ENCODE measurements at regions not wholly inside any gene's neighbourhood (a gene's known extent, or its start where the extent isn't known, plus 50 kb on each side); places are given as distances from the start of the nearest gene placed in this dataset.

DNA sequence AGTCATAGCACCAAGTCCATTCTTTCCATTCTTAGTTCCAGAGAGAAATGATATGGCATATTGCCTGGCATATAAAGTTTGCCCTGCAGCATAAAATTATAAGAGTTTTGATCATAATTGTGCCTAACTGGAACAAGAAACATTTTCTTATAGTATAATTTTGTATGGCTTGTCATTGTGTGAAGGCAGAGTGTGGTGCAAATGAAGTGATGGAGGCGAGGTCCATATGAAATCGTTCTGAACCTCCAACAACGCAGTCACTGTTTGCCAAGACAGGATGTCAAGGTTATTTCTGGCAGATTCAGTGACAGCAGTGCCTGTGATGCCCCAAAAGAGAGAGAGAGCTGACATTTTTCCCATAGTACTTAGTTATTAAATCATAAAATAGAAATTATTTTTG lies 584.0 kb downstream of the ADGRL2 start:
- no peaks in the 10 kb centered on the region for H3K27me3 ChIP-seq (ENCODE audit: insufficient read depth, poor library complexity, severe bottlenecking)
- no peak overlapping the region for H3K4me3 ChIP-seq (ENCODE audit: severe bottlenecking)
- H3K36me3 ChIP-seq (ENCODE audit: low read depth) = no peaks in the 10 kb centered on the region
- ATAC-seq (ENCODE audit: low read depth) = no peak
- H3K27ac ChIP-seq (ENCODE audit: poor library complexity, severe bottlenecking) = no peak overlapping the region
- TF ChIP-seq, protein P1, sequence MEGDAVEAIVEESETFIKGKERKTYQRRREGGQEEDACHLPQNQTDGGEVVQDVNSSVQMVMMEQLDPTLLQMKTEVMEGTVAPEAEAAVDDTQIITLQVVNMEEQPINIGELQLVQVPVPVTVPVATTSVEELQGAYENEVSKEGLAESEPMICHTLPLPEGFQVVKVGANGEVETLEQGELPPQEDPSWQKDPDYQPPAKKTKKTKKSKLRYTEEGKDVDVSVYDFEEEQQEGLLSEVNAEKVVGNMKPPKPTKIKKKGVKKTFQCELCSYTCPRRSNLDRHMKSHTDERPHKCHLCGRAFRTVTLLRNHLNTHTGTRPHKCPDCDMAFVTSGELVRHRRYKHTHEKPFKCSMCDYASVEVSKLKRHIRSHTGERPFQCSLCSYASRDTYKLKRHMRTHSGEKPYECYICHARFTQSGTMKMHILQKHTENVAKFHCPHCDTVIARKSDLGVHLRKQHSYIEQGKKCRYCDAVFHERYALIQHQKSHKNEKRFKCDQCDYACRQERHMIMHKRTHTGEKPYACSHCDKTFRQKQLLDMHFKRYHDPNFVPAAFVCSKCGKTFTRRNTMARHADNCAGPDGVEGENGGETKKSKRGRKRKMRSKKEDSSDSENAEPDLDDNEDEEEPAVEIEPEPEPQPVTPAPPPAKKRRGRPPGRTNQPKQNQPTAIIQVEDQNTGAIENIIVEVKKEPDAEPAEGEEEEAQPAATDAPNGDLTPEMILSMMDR (IDR thresholded peaks at IDR 0.05; ENCODE audit: poor library complexity, severe bottlenecking) = no peak
- no peak for DNase-seq (ENCODE audit: low spot score)
- peaks cover 20% of the 10 kb centered on the region for H3K4me1 ChIP-seq (ENCODE audit: insufficient read depth, poor library complexity, severe bottlenecking)
- H3K9me3 ChIP-seq (ENCODE audit: severe bottlenecking) = no peaks in the 10 kb centered on the region

DNA sequence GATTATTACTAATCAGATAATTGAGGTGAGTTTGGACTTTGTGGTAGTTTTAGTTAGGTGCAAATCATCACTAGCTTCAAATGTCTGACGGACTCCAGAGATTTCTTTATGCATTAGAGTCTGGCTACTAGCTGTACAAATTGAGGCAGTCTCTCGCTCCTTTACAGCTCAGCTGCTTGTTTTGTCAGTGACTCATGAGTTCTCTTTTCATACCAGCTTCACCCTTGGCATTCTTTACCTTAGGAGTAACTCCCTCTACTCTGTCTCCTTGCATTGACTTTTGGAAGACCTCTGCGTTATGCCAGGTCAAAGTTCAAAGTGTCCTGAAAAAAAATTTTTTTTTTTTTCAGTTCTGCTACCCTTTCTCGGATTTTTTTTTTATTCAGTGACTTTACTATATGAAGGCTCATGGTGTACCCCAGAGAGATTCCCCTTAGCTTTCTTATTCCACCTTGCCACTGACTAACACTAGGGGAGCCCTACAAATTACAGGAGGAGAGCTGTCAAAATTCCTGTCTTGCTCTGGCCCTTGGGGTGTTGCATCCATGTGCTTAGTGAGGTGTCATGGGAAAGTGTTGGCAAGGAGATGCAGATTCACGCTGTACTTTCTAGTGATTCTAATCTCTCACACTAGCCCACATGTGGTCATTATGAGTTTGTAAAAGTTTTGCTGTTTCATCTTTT lies 576.6 kb downstream of the ADGRL2 start:
- TF ChIP-seq, protein P1 (IDR thresholded peaks at IDR 0.05; ENCODE audit: poor library complexity, severe bottlenecking) = peak; percentile 41
- ATAC-seq (ENCODE audit: low read depth) = peak; percentile 100
- Histone ChIP-seq H3K4me3 (ENCODE audit: severe bottlenecking) (no peak overlapping the region), H3K27me3 (ENCODE audit: insufficient read depth, poor library complexity, severe bottlenecking) (no peaks in the 10 kb centered on the region), H3K36me3 (ENCODE audit: low read depth) (no peaks in the 10 kb centered on the region; the same call in 1 of the 2 replicates), H3K9me3 (ENCODE audit: severe bottlenecking) (no peaks in the 10 kb centered on the region), H3K4me1 (ENCODE audit: insufficient read depth, poor library complexity, severe bottlenecking) (peaks cover 28% of the 10 kb centered on the region), H3K27ac (ENCODE audit: poor library complexity, severe bottlenecking) (peak overlapping the region; percentile 64)
- DNase-seq (ENCODE audit: low spot score) = no peak

DNA sequence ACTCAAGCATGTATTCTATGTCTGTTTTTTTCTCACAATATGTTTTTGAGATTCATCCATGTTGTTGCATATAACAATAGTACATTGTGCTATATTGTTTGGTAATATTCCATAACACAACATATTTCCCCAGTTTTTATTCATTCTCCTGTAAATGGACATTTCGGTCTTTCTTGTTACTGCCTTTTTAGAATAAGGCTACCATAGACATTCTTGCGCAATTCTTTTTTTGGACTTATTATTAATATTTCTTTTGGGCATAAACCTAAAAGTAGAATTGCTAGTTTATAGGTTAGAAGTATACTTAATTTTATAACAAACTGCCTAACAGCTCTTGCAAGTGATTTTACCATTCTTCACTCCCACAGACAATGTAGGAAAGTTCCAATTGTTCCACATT lies 573.0 kb downstream of the ADGRL2 start:
- no peaks in the 10 kb centered on the region; the same call in 1 of the 2 replicates for H3K36me3 ChIP-seq (ENCODE audit: low read depth)
- no peaks in the 10 kb centered on the region for H3K27me3 ChIP-seq (ENCODE audit: insufficient read depth, poor library complexity, severe bottlenecking)
- no peaks in the 10 kb centered on the region for H3K9me3 ChIP-seq (ENCODE audit: severe bottlenecking)
- no peak for ATAC-seq (ENCODE audit: low read depth)
- TF ChIP-seq, protein P1 (IDR thresholded peaks at IDR 0.05; ENCODE audit: poor library complexity, severe bottlenecking) = no peak
- no peak overlapping the region for H3K4me3 ChIP-seq (ENCODE audit: severe bottlenecking)
- peaks cover 30% of the 10 kb centered on the region for H3K4me1 ChIP-seq (ENCODE audit: insufficient read depth, poor library complexity, severe bottlenecking)
- H3K27ac ChIP-seq (ENCODE audit: poor library complexity, severe bottlenecking) = no peak overlapping the region
- DNase-seq (ENCODE audit: low spot score) = no peak

DNA sequence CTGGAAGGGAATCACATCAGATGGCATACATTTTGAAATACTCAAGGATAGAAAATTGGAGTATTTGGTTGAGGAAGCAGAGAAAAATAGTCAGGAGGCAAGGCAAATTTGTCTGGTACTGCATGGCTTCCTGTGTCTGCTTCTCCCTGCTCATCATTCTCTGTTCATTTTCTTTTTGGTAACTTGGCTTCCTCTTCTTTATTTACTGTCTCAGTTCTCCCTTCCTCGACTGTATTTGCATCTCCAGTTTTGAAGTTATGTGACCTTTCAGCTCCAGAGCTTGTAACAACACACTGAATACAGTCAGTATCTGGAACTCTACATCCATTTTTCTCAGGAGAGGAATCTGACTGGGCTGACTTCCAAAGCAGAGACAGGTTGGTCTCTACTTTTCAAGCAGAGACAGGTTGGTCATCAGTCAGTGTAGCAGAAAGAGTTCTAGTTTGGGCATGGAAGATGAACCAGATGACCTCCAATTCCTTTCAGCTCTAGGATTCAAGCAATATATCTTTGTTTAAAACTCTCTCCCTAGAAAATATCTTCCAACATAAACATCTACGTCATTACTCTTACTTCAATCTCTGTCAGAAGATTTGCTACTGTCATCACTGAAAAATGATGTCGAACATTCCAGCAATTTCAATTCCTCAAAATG lies 571.2 kb downstream of the ADGRL2 start:
- H3K4me1 ChIP-seq (ENCODE audit: insufficient read depth, poor library complexity, severe bottlenecking) = peaks cover 26% of the 10 kb centered on the region
- DNase-seq (ENCODE audit: low spot score) (no peak), ATAC-seq (ENCODE audit: low read depth) (no peak; the same call in 2 of the 3 replicates)
- no peaks in the 10 kb centered on the region for H3K27me3 ChIP-seq (ENCODE audit: insufficient read depth, poor library complexity, severe bottlenecking)
- no peaks in the 10 kb centered on the region for H3K9me3 ChIP-seq (ENCODE audit: severe bottlenecking)
- TF ChIP-seq, protein P1 (IDR thresholded peaks at IDR 0.05; ENCODE audit: poor library complexity, severe bottlenecking) = no peak
- no peak overlapping the region for H3K4me3 ChIP-seq (ENCODE audit: severe bottlenecking)
- H3K27ac ChIP-seq (ENCODE audit: poor library complexity, severe bottlenecking) = peak overlapping the region; percentile 51
- H3K36me3 ChIP-seq (ENCODE audit: low read depth) = no peaks in the 10 kb centered on the region; the same call in 1 of the 2 replicates

DNA sequence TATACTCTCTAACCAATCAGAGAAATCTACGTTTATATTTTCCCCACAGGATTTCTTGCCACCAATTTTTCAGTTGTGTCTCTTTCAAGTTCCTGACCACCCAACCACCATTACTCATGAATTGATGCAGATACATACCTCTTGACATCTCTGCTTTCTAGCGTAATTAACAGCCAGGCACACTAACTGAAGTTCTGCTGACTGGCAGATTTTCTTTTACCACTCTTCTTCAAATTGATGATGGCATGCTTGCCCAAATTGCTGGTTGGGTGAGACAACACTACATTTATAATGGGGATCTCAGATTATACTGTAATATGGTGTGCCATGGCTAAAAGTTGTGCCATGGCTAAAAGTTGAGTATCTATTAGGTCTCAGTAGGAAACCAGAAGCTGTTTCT lies 566.7 kb downstream of the ADGRL2 start:
- Histone ChIP-seq H3K9me3 (ENCODE audit: severe bottlenecking) (no peaks in the 10 kb centered on the region), H3K4me3 (ENCODE audit: severe bottlenecking) (no peak overlapping the region), H3K4me1 (ENCODE audit: insufficient read depth, poor library complexity, severe bottlenecking) (peaks cover 17% of the 10 kb centered on the region), H3K27me3 (ENCODE audit: insufficient read depth, poor library complexity, severe bottlenecking) (no peaks in the 10 kb centered on the region), H3K27ac (ENCODE audit: poor library complexity, severe bottlenecking) (peak overlapping the region; percentile 81), H3K36me3 (ENCODE audit: low read depth) (no peaks in the 10 kb centered on the region)
- no peak for ATAC-seq (ENCODE audit: low read depth)
- DNase-seq (ENCODE audit: low spot score) = no peak
- TF ChIP-seq, protein P1 (IDR thresholded peaks at IDR 0.05; ENCODE audit: poor library complexity, severe bottlenecking) = no peak
